ENCODE measurements at regions not wholly inside any gene's neighbourhood (a gene's known extent, or its start where the extent isn't known, plus 50 kb on each side); places are given as distances from the start of the nearest gene placed in this dataset.

GRCh38 chr20:40880729-40881109, 147.9 kb upstream of the TOP1 start:
- TF ChIP-seq CTCF (CRISPR knock-in tag; IDR thresholded peaks at IDR 0.05) (no peak), CEBPB (IDR thresholded peaks at IDR 0.05; ENCODE audit: borderline replicate concordance, low read depth, low read length) (no peak), POLR2A (IDR thresholded peaks at IDR 0.05; ENCODE audit: insufficient read depth in 1 of 2, low read depth in 2 of 2, low read length in 2 of 2) (no peak), NCOA2 (CRISPR knock-in tag; IDR thresholded peaks at IDR 0.05) (no peak), ZNF788 (CRISPR knock-in tag; IDR thresholded peaks at IDR 0.05; ENCODE audit: borderline replicate concordance) (no peak), SMAD1 (CRISPR knock-in tag; IDR thresholded peaks at IDR 0.05; ENCODE audit: borderline replicate concordance, low read depth) (no peak), ADNP (CRISPR knock-in tag; IDR thresholded peaks at IDR 0.05) (no peak), TCF12 (IDR thresholded peaks at IDR 0.05) (no peak), TCF12 (CRISPR knock-in tag; IDR thresholded peaks at IDR 0.05) (no peak), ZNF143 (CRISPR knock-in tag; IDR thresholded peaks at IDR 0.05) (no peak), NFKB2 (CRISPR knock-in tag; IDR thresholded peaks at IDR 0.05; ENCODE audit: borderline replicate concordance) (no peak), ZFP37 (CRISPR knock-in tag; IDR thresholded peaks at IDR 0.05; ENCODE audit: borderline replicate concordance) (no peak), ZBTB40 (IDR thresholded peaks at IDR 0.05) (no peak), ZBTB40 (CRISPR knock-in tag; IDR thresholded peaks at IDR 0.05) (no peak), MAF1 (CRISPR knock-in tag; IDR thresholded peaks at IDR 0.05; ENCODE audit: borderline replicate concordance) (no peak)
